ENCODE measurements at regions not wholly inside any gene's neighbourhood (a gene's known extent, or its start where the extent isn't known, plus 50 kb on each side); places are given as distances from the start of the nearest gene placed in this dataset.
"Not testable (repeated sequence)": the region's sequence is repeated elsewhere in the genome, so short reads cannot be mapped to it uniquely, and the experiment has no call there.

DNA sequence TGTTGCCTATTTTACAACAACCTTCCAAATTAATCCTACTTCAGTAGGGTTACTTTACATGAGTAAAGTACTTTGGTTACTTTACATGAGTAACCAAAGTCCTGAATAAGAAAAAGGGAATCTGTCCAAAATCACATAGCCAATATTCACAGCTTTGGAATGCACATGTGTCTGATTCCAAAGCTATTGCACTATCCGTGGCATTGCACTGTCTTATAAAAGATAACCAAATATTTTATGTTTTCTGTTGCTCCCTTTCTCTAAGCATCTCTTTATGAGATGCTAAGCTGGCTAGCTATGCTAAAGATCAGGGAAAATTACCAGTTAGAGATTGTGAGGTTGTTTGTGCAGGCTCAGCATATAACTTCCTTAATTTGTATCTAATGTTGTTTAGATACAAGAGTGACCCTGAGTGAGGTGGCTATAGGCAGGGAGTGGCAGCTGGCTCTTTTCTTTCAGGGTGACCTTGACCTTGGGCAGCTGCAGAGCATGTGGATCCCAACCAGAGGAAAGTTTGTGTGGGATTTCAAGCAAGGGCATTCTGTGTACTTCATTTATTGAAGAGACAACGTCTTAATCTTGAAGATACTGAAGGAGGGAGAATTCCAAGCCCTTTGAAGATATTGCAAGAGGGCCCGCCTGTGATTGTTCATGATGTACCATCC is 366.1 kb upstream of the ANKRD30A start:
- Histone ChIP-seq H3K27me3 (ENCODE audit: control insufficient read depth, insufficient read depth, low read length) (no peaks in the 10 kb centered on the region), H3K4me3 (ENCODE audit: low read depth, low read length) (no peak overlapping the region), H3K36me3 (ENCODE audit: control insufficient read depth, insufficient read depth, low read length) (no peaks in the 10 kb centered on the region)
- TF ChIP-seq, protein P1, sequence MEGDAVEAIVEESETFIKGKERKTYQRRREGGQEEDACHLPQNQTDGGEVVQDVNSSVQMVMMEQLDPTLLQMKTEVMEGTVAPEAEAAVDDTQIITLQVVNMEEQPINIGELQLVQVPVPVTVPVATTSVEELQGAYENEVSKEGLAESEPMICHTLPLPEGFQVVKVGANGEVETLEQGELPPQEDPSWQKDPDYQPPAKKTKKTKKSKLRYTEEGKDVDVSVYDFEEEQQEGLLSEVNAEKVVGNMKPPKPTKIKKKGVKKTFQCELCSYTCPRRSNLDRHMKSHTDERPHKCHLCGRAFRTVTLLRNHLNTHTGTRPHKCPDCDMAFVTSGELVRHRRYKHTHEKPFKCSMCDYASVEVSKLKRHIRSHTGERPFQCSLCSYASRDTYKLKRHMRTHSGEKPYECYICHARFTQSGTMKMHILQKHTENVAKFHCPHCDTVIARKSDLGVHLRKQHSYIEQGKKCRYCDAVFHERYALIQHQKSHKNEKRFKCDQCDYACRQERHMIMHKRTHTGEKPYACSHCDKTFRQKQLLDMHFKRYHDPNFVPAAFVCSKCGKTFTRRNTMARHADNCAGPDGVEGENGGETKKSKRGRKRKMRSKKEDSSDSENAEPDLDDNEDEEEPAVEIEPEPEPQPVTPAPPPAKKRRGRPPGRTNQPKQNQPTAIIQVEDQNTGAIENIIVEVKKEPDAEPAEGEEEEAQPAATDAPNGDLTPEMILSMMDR (IDR thresholded peaks at IDR 0.05; ENCODE audit: insufficient read depth, low read length, poor library complexity, severe bottlenecking), result no peak
- DNase-seq (ENCODE audit: low read depth), result peak; percentile 1

DNA sequence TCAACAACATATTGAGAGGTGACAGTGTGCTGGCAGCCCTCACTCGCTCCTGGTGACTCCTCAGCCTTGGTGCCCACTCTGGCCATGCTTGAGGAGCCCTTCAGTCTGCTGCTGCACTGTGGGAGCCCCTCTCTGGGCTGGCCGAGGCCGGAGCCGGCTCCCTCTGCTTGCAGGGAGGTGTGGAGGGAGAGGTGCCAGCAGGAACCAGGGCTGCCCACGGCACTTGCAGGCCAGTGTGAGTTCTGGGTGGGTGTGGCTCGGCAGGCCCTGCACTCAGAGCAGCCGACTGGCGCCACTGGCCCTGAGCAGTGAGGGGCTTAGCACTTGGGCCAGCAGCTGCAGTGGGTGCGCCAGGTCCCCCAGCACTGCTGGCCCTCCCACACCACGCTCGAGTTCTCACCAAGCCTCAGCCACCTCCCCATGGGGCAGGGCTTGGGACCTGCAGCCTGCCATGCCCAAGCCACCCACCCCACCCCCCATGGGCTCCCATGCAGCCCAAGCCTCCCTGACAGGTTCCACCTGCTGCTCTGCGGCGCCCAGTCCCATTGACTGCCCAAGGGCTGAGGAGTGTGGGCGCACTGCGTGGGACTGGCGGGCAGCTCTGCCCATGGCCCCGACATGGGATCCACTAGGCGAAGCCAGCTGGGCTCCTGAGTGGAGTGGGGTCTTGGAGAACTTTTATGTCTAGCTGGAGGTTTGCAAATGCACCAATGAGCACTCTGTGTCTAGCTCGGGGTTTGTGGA is 377.1 kb upstream of the ANKRD30A start:
- no peaks in the 10 kb centered on the region for H3K27me3 ChIP-seq (ENCODE audit: control insufficient read depth, insufficient read depth, low read length)
- H3K36me3 ChIP-seq (ENCODE audit: control insufficient read depth, insufficient read depth, low read length), result no peaks in the 10 kb centered on the region
- TF ChIP-seq, protein P1 (IDR thresholded peaks at IDR 0.05; ENCODE audit: insufficient read depth, low read length, poor library complexity, severe bottlenecking), result no peak
- DNase-seq (ENCODE audit: low read depth), result no peak
- H3K4me3 ChIP-seq (ENCODE audit: low read depth, low read length), result no peak overlapping the region

DNA sequence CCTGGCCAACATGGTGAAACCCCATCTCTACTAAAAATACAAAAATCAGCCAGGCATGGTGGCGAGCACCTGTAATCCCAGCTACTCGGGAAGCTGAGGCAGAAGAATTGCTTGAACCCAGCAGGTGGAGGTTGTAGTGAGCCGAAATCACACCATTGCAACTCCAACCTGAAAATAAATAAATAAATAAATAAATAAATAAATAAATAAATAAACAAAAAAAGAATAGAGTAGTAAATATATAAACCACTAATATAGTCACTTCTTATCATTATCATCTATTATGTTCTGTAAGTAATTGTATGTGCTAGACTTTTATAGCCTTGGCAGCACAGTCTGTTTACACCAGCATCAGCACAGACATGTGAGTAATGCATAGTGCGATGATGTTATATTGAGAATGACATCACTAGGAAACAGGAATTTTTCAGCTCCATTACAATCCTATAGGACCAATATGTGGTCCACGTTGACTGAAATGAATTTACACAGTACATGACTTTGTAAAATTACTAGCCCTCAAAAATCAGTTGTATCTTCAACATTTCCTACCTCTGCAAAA is 385.4 kb upstream of the ANKRD30A start:
- no peak for DNase-seq (ENCODE audit: low read depth)
- TF ChIP-seq, protein P1 (IDR thresholded peaks at IDR 0.05; ENCODE audit: insufficient read depth, low read length, poor library complexity, severe bottlenecking), result no peak
- Histone ChIP-seq H3K27me3 (ENCODE audit: control insufficient read depth, insufficient read depth, low read length) (no peaks in the 10 kb centered on the region), H3K4me3 (ENCODE audit: low read depth, low read length) (no peak overlapping the region), H3K36me3 (ENCODE audit: control insufficient read depth, insufficient read depth, low read length) (no peaks in the 10 kb centered on the region)

DNA sequence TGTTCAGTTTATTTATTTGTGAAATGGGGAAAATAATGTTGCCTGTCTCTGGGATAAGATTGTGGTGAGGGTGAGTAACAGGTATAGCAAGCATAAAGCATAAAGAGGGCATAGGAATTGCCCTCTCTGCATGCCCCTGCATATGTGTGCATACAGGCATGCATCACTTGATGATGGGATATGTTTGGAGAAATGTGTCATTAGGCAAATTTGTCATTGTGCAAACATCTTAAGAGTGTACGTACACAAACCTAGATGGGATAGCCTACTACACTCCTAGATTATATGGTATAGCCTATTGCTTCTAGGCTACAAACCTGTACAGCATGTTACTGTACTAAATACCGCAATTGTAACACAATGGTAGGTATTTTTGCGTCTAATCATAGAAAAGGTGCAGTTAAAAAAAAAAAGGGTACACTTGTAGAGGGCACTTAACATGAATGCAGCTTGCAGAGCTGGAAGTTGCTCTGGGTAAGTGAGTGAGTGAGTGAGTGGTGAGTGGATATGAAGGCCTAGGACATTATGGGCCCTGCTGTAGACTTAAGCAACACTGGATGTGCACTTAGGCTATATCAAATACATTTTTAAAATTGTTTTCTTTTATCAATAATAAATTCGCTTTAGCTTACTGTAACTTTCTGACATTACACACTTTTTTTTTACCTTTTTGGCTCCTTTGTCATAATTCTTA is 386.5 kb upstream of the ANKRD30A start:
- Histone ChIP-seq H3K27me3 (ENCODE audit: control insufficient read depth, insufficient read depth, low read length) (no peaks in the 10 kb centered on the region), H3K4me3 (ENCODE audit: low read depth, low read length) (no peak overlapping the region), H3K36me3 (ENCODE audit: control insufficient read depth, insufficient read depth, low read length) (no peaks in the 10 kb centered on the region)
- no peak for DNase-seq (ENCODE audit: low read depth)
- TF ChIP-seq, protein P1 (IDR thresholded peaks at IDR 0.05; ENCODE audit: insufficient read depth, low read length, poor library complexity, severe bottlenecking), result no peak

DNA sequence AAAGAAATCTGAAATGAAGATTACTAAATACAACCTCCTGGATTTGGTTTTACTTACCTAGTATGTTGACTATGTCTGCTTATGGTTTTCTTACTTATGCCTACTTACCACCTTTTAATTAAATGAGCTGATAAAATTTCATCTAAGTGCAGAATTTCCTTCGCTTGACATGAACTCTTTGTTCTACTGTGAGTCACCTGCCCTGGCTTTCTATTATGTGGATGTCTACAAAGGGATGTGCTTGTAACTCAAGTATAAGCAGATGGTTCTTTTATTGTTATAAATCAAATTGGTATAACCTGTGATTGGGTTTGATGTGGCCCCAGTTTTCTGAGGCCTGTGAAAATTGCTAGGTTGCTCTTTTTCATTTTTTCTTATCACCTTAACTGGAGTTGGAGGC is 389.1 kb upstream of the ANKRD30A start:
- H3K4me3 ChIP-seq (ENCODE audit: low read depth, low read length), result no peak overlapping the region
- TF ChIP-seq, protein P1 (IDR thresholded peaks at IDR 0.05; ENCODE audit: insufficient read depth, low read length, poor library complexity, severe bottlenecking), result no peak
- no peaks in the 10 kb centered on the region for H3K27me3 ChIP-seq (ENCODE audit: control insufficient read depth, insufficient read depth, low read length)
- DNase-seq (ENCODE audit: low read depth), result no peak
- no peaks in the 10 kb centered on the region for H3K36me3 ChIP-seq (ENCODE audit: control insufficient read depth, insufficient read depth, low read length)

DNA sequence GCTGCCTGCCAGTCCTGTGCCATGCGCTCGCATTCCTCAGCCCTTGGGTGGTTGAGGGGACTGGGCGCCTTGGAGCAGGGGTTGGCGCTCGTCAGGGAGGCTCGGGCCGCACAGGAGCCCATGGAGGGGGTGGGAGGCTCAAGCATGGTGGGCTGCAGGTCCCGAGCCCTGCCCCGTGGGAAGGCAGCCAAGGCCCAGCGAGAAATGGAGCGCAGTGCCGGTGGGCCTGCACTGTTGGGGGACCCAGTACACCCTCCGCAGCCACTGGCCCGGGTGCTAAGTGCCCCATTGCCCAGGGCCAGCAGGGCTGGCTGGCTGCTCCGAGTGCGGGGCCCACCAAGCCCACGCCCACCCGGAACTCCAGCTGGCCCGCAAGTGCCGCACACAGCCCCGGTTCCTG is 390.8 kb upstream of the ANKRD30A start:
- H3K36me3 ChIP-seq (ENCODE audit: control insufficient read depth, insufficient read depth, low read length); DNase-seq (ENCODE audit: low read depth); H3K27me3 ChIP-seq (ENCODE audit: control insufficient read depth, insufficient read depth, low read length); H3K4me3 ChIP-seq (ENCODE audit: low read depth, low read length): not testable (repeated sequence)

Measured in kidney epithelial cell (primary cell).